ENCODE measurements at regions not wholly inside any gene's neighbourhood (a gene's known extent, or its start where the extent isn't known, plus 50 kb on each side); places are given as distances from the start of the nearest gene placed in this dataset.
"Not testable (repeated sequence)": the region's sequence is repeated elsewhere in the genome, so short reads cannot be mapped to it uniquely, and the experiment has no call there.

GRCh38 chr9:29322240-29322639 is 1749.0 kb upstream of the C9orf72 start:
- Histone ChIP-seq H3K4me1 (ENCODE audit: insufficient read depth, low read length) (peaks cover 34% of the 10 kb centered on the region), H3K36me3 (ENCODE audit: insufficient read depth, low read length) (no peaks in the 10 kb centered on the region), H3K9ac (ENCODE audit: low read depth, low read length) (no peak overlapping the region), H3K9me3 (ENCODE audit: control insufficient read depth, insufficient read depth, low read length) (no peaks in the 10 kb centered on the region)

DNA sequence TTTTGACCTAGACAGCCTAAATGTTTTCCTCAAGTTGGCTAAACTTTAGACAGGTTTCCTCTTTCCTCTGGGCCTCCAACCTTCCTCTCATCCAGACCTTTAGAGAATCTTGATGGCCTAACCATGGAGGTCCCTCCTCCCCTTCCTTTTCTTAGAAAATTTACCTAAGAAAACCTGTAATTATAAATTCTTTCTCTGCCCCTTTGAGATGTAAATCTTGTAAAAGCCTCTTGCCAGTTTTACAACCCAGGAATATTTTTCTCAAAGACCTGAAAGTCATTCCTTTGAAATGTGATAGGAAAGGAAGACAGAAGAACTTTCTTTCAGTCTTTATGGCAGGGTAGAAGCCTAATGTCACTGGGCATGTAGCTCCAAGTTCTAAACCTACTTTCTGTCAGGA is 1752.6 kb upstream of the C9orf72 start:
- Histone ChIP-seq H3K4me1 (ENCODE audit: insufficient read depth, low read length) (peaks cover 25% of the 10 kb centered on the region), H3K9ac (ENCODE audit: low read depth, low read length) (no peak overlapping the region; the same call in 1 of the 2 replicates), H3K36me3 (ENCODE audit: insufficient read depth, low read length) (no peaks in the 10 kb centered on the region)

GRCh38 chr9:29332789-29333188 is 1759.5 kb upstream of the C9orf72 start:
- H3K9me3 ChIP-seq (ENCODE audit: control insufficient read depth, insufficient read depth, low read length): no peaks in the 10 kb centered on the region
- no peaks in the 10 kb centered on the region for H3K4me1 ChIP-seq (ENCODE audit: insufficient read depth, low read length)
- no peak overlapping the region for H3K9ac ChIP-seq (ENCODE audit: low read depth, low read length)
- no peaks in the 10 kb centered on the region for H3K36me3 ChIP-seq (ENCODE audit: insufficient read depth, low read length)

More for the DNA sequence above, 1752.6 kb upstream of the C9orf72 start:
- no peaks in the 10 kb centered on the region for H3K9me3 ChIP-seq (ENCODE audit: control insufficient read depth, insufficient read depth, low read length)

- H3K9ac ChIP-seq (ENCODE audit: low read depth, low read length): no peak overlapping the region
- no peaks in the 10 kb centered on the region for H3K36me3 ChIP-seq (ENCODE audit: insufficient read depth, low read length)
- H3K4me1 ChIP-seq (ENCODE audit: insufficient read depth, low read length): no peaks in the 10 kb centered on the region
- H3K9me3 ChIP-seq (ENCODE audit: control insufficient read depth, insufficient read depth, low read length): no peaks in the 10 kb centered on the region
Observed at GRCh38 chr9:29336281-29336680, 1763.0 kb upstream of the C9orf72 start.

DNA sequence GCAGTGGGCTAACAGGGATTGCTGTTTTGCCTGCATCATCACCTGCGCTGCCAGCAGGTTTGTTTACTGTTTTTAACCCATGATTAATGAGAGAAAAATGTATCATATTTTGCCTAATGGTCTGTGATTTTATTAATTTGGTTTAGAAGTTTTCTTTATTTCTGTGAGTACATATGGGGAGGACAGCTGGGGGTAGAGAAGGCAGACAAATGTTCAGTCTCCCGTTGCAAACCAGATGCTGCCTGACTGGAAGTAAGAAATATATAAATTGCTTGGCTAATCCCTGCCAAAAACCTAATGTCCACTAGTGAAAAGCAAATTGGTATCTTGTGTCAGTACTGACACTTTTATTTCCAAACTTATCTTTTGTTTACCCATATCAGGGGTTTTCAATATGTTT is 1766.1 kb upstream of the C9orf72 start:
- no peaks in the 10 kb centered on the region for H3K9me3 ChIP-seq (ENCODE audit: control insufficient read depth, insufficient read depth, low read length)
- no peak overlapping the region for H3K9ac ChIP-seq (ENCODE audit: low read depth, low read length)
- H3K4me1 ChIP-seq (ENCODE audit: insufficient read depth, low read length): no peaks in the 10 kb centered on the region
- no peaks in the 10 kb centered on the region for H3K36me3 ChIP-seq (ENCODE audit: insufficient read depth, low read length)

DNA sequence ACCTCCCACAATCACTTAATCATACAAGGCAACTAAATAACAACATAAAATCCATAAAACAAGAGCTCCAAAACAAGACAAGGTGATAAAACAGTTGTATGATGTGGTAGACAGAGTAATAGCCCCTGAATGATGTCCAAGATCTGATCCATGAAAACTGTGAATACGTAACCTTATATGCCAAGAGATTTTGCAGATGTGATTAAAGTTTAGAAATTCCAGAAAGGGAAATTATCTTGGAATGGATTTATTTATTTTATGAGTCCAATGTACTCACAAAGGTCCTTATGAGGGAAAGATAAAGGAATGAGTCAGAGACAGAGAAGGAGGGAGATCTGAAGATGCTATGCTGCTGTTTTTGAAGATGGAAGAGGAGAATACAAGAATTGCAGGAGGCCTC is 1775.7 kb upstream of the C9orf72 start:
- H3K9me3 ChIP-seq (ENCODE audit: control insufficient read depth, insufficient read depth, low read length): no peaks in the 10 kb centered on the region
- no peaks in the 10 kb centered on the region for H3K36me3 ChIP-seq (ENCODE audit: insufficient read depth, low read length)
- H3K4me1 ChIP-seq (ENCODE audit: insufficient read depth, low read length): no peaks in the 10 kb centered on the region
- no peak overlapping the region for H3K9ac ChIP-seq (ENCODE audit: low read depth, low read length)

- Histone ChIP-seq H3K9ac (ENCODE audit: low read depth, low read length) (no peak overlapping the region), H3K9me3 (ENCODE audit: control insufficient read depth, insufficient read depth, low read length) (no peaks in the 10 kb centered on the region), H3K36me3 (ENCODE audit: insufficient read depth, low read length) (no peaks in the 10 kb centered on the region), H3K4me1 (ENCODE audit: insufficient read depth, low read length) (peaks cover 3% of the 10 kb centered on the region; the same call in 1 of the 2 replicates)
Observed at GRCh38 chr9:29389421-29389820, 1816.1 kb upstream of the C9orf72 start.

GRCh38 chr9:29390859-29391258 is 1817.6 kb upstream of the C9orf72 start:
- Histone ChIP-seq H3K9me3 (ENCODE audit: control insufficient read depth, insufficient read depth, low read length) (no peaks in the 10 kb centered on the region), H3K36me3 (ENCODE audit: insufficient read depth, low read length) (no peaks in the 10 kb centered on the region), H3K9ac (ENCODE audit: low read depth, low read length) (no peak overlapping the region), H3K4me1 (ENCODE audit: insufficient read depth, low read length) (peaks cover 3% of the 10 kb centered on the region; the same call in 1 of the 2 replicates)

DNA sequence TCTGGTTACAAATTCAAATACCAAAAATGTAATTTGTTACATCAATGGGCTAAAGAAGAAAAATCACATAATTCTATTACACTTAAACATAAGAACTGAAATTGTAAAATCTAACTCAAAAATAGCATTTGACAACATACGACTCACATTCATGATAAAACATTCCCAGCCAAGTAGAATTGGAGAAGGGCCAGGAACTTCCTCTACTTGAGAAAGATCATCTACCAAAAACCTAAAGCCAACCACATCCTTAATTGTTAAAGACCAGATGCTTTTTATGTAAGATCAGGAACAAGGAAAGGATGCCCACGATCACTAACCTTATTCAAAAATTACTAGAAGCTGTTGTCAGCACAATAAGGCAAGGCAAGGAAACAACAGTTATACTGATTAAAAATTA is 1819.8 kb upstream of the C9orf72 start:
- H3K4me1 ChIP-seq (ENCODE audit: insufficient read depth, low read length): peaks cover 3% of the 10 kb centered on the region; the same call in 1 of the 2 replicates
- H3K36me3 ChIP-seq (ENCODE audit: insufficient read depth, low read length): no peaks in the 10 kb centered on the region
- no peaks in the 10 kb centered on the region for H3K9me3 ChIP-seq (ENCODE audit: control insufficient read depth, insufficient read depth, low read length)
- no peak overlapping the region for H3K9ac ChIP-seq (ENCODE audit: low read depth, low read length)

DNA sequence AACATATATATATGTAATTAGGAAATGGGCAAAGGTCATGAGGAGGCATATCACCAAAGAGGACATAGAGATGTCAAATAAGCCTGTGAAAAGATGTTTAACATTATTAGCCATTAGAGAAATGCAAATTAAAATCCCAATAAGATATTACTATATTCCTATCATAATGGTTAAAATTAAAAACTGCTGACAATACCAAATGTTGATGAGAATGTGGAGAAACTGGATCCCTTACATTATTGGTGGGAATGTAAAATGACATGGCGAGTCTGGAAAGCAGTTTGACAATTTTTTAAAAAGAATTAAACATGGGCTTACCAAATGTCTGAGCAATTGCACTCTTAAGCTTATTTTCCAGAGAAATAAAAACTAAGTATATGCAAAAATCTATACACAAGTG is 1821.6 kb upstream of the C9orf72 start:
- no peaks in the 10 kb centered on the region for H3K9me3 ChIP-seq (ENCODE audit: control insufficient read depth, insufficient read depth, low read length)
- H3K9ac ChIP-seq (ENCODE audit: low read depth, low read length): no peak overlapping the region
- H3K36me3 ChIP-seq (ENCODE audit: insufficient read depth, low read length): no peaks in the 10 kb centered on the region
- peaks cover 3% of the 10 kb centered on the region; the same call in 1 of the 2 replicates for H3K4me1 ChIP-seq (ENCODE audit: insufficient read depth, low read length)

- no peaks in the 10 kb centered on the region for H3K4me1 ChIP-seq (ENCODE audit: insufficient read depth, low read length)
- H3K9me3 ChIP-seq (ENCODE audit: control insufficient read depth, insufficient read depth, low read length): no peaks in the 10 kb centered on the region
- no peak overlapping the region for H3K9ac ChIP-seq (ENCODE audit: low read depth, low read length)
- H3K36me3 ChIP-seq (ENCODE audit: insufficient read depth, low read length): no peaks in the 10 kb centered on the region
Observed at GRCh38 chr9:29397148-29397547, 1823.9 kb upstream of the C9orf72 start.

DNA sequence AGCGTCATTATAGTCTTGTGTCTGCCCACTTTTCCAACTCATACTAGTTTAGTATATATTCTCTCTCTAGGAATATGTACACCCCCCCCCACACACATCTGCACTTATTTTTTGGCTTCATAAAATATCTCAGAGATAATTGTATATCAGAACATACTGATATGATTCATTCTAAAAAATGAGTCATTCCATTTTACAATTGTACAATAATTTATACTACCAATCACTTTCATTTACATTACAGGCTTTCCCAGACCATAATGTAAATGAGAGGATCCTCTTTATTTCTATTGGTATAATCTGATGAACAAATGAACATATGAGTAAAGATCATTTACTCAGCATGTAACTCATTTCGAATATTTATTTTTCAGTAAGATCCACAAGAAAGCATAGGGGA is 1842.9 kb upstream of the C9orf72 start:
- H3K4me1 ChIP-seq (ENCODE audit: insufficient read depth, low read length): peaks cover 5% of the 10 kb centered on the region; the same call in 1 of the 2 replicates
- H3K9ac ChIP-seq (ENCODE audit: low read depth, low read length): no peak overlapping the region
- H3K9me3 ChIP-seq (ENCODE audit: control insufficient read depth, insufficient read depth, low read length): no peaks in the 10 kb centered on the region
- no peaks in the 10 kb centered on the region for H3K36me3 ChIP-seq (ENCODE audit: insufficient read depth, low read length)

GRCh38 chr9:29422438-29422837 is 1849.2 kb upstream of the C9orf72 start:
- no peaks in the 10 kb centered on the region for H3K9me3 ChIP-seq (ENCODE audit: control insufficient read depth, insufficient read depth, low read length)
- H3K9ac ChIP-seq (ENCODE audit: low read depth, low read length): no peak overlapping the region
- peaks cover 5% of the 10 kb centered on the region; the same call in 1 of the 2 replicates for H3K4me1 ChIP-seq (ENCODE audit: insufficient read depth, low read length)
- no peaks in the 10 kb centered on the region for H3K36me3 ChIP-seq (ENCODE audit: insufficient read depth, low read length)

DNA sequence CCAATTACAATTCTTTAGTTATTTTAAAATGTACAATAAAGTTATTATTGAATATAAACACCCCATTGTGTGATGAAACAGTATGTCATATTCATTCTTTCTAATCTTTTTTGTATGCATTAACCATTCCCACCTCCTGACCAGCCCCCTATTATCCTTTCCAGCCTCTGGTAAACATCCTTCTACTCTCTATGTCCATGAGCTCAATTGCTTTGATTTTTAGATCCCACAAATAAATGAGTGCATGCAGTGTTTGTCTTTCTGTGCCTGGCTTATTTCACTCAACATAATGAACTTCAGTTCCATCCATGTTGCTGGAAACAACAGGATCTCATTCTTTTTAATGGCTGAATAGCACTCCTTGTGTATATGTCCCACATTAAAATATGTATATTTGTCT is 1858.9 kb upstream of the C9orf72 start:
- Histone ChIP-seq H3K4me1 (ENCODE audit: insufficient read depth, low read length) (no peaks in the 10 kb centered on the region), H3K9ac (ENCODE audit: low read depth, low read length) (no peak overlapping the region)

GRCh38 chr9:29432656-29433055 is 1859.4 kb upstream of the C9orf72 start:
- H3K36me3 ChIP-seq (ENCODE audit: insufficient read depth, low read length); H3K9me3 ChIP-seq (ENCODE audit: control insufficient read depth, insufficient read depth, low read length); H3K4me1 ChIP-seq (ENCODE audit: insufficient read depth, low read length); H3K9ac ChIP-seq (ENCODE audit: low read depth, low read length): not testable (repeated sequence)

More for the DNA sequence above, 1858.9 kb upstream of the C9orf72 start:
- no peaks in the 10 kb centered on the region for H3K36me3 ChIP-seq (ENCODE audit: insufficient read depth, low read length)
- no peaks in the 10 kb centered on the region for H3K9me3 ChIP-seq (ENCODE audit: control insufficient read depth, insufficient read depth, low read length)

GRCh38 chr9:29435368-29435767 is 1862.1 kb upstream of the C9orf72 start:
- no peaks in the 10 kb centered on the region for H3K36me3 ChIP-seq (ENCODE audit: insufficient read depth, low read length)
- 0 out of 2 replicates have a peak, but pooled peaks cover 3% of the 10 kb centered on the region for H3K4me1 ChIP-seq (ENCODE audit: insufficient read depth, low read length)
- H3K9me3 ChIP-seq (ENCODE audit: control insufficient read depth, insufficient read depth, low read length): no peaks in the 10 kb centered on the region
- H3K9ac ChIP-seq (ENCODE audit: low read depth, low read length): no peak overlapping the region
